ENCODE measurements at regions not wholly inside any gene's neighbourhood (a gene's known extent, or its start where the extent isn't known, plus 50 kb on each side); places are given as distances from the start of the nearest gene placed in this dataset.
"Not testable (repeated sequence)": the region's sequence is repeated elsewhere in the genome, so short reads cannot be mapped to it uniquely, and the experiment has no call there.

GRCh38 chr21:5013455-5014304 is 5507.7 kb upstream of the TPTE start:
- H3K27me3 ChIP-seq; H3K36me3 ChIP-seq; H3K4me1 ChIP-seq; DNase-seq (ENCODE audit: low spot score in 2 of 2); intact Hi-C loops (cut with DNase I; ENCODE audit: low total_unique reads); H3K4me3 ChIP-seq; H3K27ac ChIP-seq; H3K9me3 ChIP-seq: not testable (repeated sequence)

- H3K27ac ChIP-seq; intact Hi-C loops (cut with DNase I; ENCODE audit: low total_unique reads); H3K27me3 ChIP-seq; DNase-seq (ENCODE audit: low spot score in 2 of 2); H3K4me1 ChIP-seq; H3K36me3 ChIP-seq; H3K9me3 ChIP-seq; H3K4me3 ChIP-seq: not testable (repeated sequence)
Observed at GRCh38 chr21:5015187-5015586, 5506.2 kb upstream of the TPTE start.

GRCh38 chr21:5019120-5019519 is 5502.3 kb upstream of the TPTE start:
- H3K27ac ChIP-seq; intact Hi-C loops (cut with DNase I; ENCODE audit: low total_unique reads); H3K9me3 ChIP-seq; H3K27me3 ChIP-seq; H3K36me3 ChIP-seq; H3K4me1 ChIP-seq; H3K4me3 ChIP-seq; DNase-seq (ENCODE audit: low spot score in 2 of 2): not testable (repeated sequence)

- H3K4me3 ChIP-seq; H3K36me3 ChIP-seq; DNase-seq (ENCODE audit: low spot score in 2 of 2); H3K4me1 ChIP-seq; intact Hi-C loops (cut with DNase I; ENCODE audit: low total_unique reads); H3K9me3 ChIP-seq; H3K27me3 ChIP-seq; H3K27ac ChIP-seq: not testable (repeated sequence)
Observed at GRCh38 chr21:5021815-5022214, 5499.6 kb upstream of the TPTE start.

- H3K9me3 ChIP-seq; H3K4me3 ChIP-seq; intact Hi-C loops (cut with DNase I; ENCODE audit: low total_unique reads); H3K36me3 ChIP-seq; H3K4me1 ChIP-seq; H3K27ac ChIP-seq; DNase-seq (ENCODE audit: low spot score in 2 of 2); H3K27me3 ChIP-seq: not testable (repeated sequence)
Observed at GRCh38 chr21:5022254-5022653, 5499.1 kb upstream of the TPTE start.

- not testable (repeated sequence) for H3K4me1 ChIP-seq; H3K36me3 ChIP-seq; DNase-seq (ENCODE audit: low spot score in 2 of 2)
Observed at GRCh38 chr21:5022748-5023147, 5498.6 kb upstream of the TPTE start.

GRCh38 chr21:5035147-5035546 is 5486.2 kb upstream of the TPTE start:
- DNase-seq (ENCODE audit: low spot score in 2 of 2); H3K4me1 ChIP-seq; intact Hi-C loops (cut with DNase I; ENCODE audit: low total_unique reads); H3K36me3 ChIP-seq; H3K27me3 ChIP-seq; H3K9me3 ChIP-seq; H3K4me3 ChIP-seq; H3K27ac ChIP-seq: not testable (repeated sequence)

More at GRCh38 chr21:5022748-5023147, 5498.6 kb upstream of the TPTE start:
- H3K9me3 ChIP-seq; intact Hi-C loops (cut with DNase I; ENCODE audit: low total_unique reads); H3K4me3 ChIP-seq; H3K27me3 ChIP-seq; H3K27ac ChIP-seq: not testable (repeated sequence)

- H3K9me3 ChIP-seq; H3K4me1 ChIP-seq; H3K27me3 ChIP-seq; H3K36me3 ChIP-seq; intact Hi-C loops (cut with DNase I; ENCODE audit: low total_unique reads); H3K27ac ChIP-seq; DNase-seq (ENCODE audit: low spot score in 2 of 2); H3K4me3 ChIP-seq: not testable (repeated sequence)
Observed at GRCh38 chr21:5035587-5035986, 5485.8 kb upstream of the TPTE start.

- DNase-seq (ENCODE audit: low spot score in 2 of 2); H3K4me3 ChIP-seq; H3K27ac ChIP-seq; H3K27me3 ChIP-seq; H3K36me3 ChIP-seq; H3K9me3 ChIP-seq; intact Hi-C loops (cut with DNase I; ENCODE audit: low total_unique reads); H3K4me1 ChIP-seq: not testable (repeated sequence)
Observed at GRCh38 chr21:5037606-5038331, 5483.6 kb upstream of the TPTE start.

GRCh38 chr21:5039926-5040325 is 5481.5 kb upstream of the TPTE start:
- H3K4me1 ChIP-seq; H3K27ac ChIP-seq; intact Hi-C loops (cut with DNase I; ENCODE audit: low total_unique reads); H3K27me3 ChIP-seq; H3K36me3 ChIP-seq; DNase-seq (ENCODE audit: low spot score in 2 of 2); H3K9me3 ChIP-seq; H3K4me3 ChIP-seq: not testable (repeated sequence)

- H3K36me3 ChIP-seq; H3K27ac ChIP-seq; H3K27me3 ChIP-seq; intact Hi-C loops (cut with DNase I; ENCODE audit: low total_unique reads); H3K4me1 ChIP-seq; H3K9me3 ChIP-seq; H3K4me3 ChIP-seq; DNase-seq (ENCODE audit: low spot score in 2 of 2): not testable (repeated sequence)
Observed at GRCh38 chr21:5042583-5042982, 5478.8 kb upstream of the TPTE start.

GRCh38 chr21:5044812-5045211 is 5476.6 kb upstream of the TPTE start:
- DNase-seq (ENCODE audit: low spot score in 2 of 2); H3K27ac ChIP-seq; intact Hi-C loops (cut with DNase I; ENCODE audit: low total_unique reads); H3K4me3 ChIP-seq; H3K9me3 ChIP-seq; H3K4me1 ChIP-seq; H3K27me3 ChIP-seq; H3K36me3 ChIP-seq: not testable (repeated sequence)

- H3K27ac ChIP-seq; DNase-seq (ENCODE audit: low spot score in 2 of 2); H3K27me3 ChIP-seq; H3K4me3 ChIP-seq; H3K4me1 ChIP-seq; H3K9me3 ChIP-seq; intact Hi-C loops (cut with DNase I; ENCODE audit: low total_unique reads); H3K36me3 ChIP-seq: not testable (repeated sequence)
Observed at GRCh38 chr21:5051303-5052018, 5469.9 kb upstream of the TPTE start.
